ENCODE measurements at regions not wholly inside any gene's neighbourhood (a gene's known extent, or its start where the extent isn't known, plus 50 kb on each side); places are given as distances from the start of the nearest gene placed in this dataset.

DNA sequence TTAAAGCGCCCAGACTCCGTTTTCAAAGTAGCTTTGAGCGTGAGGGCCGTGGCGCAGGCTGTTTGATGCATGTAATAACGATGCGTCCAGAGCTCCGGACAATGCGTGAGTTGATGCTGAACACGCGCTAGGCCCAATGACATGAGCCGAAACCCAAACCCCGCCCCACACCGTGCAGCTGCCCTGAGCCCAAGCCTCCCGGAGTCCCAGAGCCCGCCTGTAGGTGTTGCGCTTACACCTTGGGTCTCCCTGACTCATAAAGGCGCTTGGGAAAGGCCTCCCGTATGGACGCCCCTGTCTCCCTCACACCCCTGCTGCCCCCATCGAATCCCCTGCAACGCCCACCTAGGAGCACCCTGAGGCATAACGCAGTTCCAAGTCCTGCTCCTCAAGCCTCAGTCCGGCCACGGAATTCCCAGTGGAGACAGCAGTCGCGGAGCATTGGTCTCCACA, 87.6 kb downstream of the ERMARD start:
- peak; percentile 11 for DNase-seq

DNA sequence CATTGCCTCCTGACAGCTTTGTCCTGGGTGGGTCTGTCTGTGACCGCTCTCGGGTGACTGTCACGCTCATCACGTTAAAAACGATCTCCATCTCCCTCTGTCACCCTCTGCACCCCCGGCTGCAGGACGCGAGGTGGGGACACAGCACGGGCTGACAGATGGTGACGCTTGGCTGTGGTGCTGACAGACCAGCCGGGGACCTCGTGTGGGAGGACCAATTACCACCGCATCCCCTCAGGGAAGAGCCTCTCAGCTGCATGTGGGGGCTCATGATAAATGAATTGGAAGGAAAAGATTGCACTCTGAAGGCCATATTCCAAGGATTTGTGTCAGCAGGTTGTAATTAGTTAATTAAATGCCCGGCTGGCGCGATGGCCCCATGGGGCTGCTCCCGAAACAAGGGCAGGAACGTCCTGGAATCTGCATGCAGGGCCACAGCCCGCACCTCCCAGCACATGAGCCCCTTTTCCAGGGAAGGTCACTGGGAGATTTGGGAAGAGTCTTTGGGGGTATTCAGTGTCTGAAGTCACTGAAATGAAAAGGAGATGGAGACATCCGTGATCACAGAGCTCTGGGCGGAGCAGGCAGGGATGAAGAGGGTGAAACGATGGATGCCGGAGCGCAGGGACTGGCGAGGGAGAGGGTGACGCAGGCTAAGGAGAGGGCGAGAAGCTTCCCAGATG, 87.1 kb downstream of the ERMARD start:
- DNase-seq = peak; percentile 10

DNA sequence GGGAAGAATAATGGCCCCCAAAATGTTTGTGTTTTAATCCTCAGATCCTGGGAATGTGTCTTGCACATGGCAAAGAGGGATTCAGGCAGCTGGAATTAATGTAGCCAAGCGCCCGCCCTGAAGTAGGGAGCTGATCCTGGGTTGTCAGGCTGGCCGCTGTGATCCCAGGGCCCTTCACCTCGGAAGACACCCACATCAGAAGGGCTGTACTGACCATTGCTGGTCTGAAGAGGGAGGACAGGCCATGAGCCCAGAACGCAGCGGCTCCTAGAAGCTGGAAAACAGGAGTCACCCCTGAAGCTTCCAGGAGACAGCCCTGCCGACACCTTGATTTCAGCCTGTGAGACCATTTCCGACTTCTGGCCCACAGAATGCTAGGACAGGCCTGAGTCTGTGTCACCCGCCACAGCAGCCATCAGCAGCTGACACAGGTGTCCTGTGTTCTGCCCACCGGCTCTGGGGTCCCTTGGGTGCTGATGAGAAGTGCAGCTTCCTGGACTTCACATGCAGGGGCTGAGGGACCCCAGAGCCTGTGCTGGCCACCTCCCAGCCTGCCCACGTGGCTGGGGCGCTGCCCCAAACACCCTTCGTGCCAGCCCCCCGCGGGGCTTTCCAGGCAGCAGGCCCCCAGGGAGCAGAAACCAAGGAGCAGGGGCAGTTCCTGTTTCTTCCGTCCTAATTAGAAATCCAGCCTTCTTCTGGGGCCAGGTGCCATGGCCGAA, 86.3 kb downstream of the ERMARD start:
- peak; percentile 38 for DNase-seq

DNA sequence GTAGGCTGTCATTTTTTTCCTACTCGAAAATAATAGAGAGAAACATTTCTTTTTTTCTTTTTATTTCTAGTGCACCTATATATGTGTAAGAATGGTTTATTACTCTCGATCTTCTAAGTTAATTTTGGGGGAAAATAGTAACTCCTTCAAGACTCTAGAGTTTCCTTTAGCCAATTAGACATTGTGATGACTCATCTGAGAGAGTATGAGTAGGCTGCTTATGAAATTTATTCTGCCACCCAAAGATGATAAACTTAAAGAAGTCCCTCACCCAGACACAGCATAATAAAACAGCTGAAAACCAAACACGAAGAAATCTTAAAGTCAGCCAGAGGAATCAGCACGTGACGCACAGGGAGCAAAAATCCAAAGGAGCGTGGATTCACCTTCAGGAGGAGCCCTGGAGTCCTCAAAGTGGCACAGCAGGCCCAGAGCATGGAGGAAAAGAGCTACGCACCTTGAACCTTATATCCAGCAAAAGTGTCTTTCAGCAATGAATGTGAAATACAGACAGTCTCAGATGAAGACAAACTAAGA, 81.9 kb downstream of the ERMARD start:
- no peak for DNase-seq

DNA sequence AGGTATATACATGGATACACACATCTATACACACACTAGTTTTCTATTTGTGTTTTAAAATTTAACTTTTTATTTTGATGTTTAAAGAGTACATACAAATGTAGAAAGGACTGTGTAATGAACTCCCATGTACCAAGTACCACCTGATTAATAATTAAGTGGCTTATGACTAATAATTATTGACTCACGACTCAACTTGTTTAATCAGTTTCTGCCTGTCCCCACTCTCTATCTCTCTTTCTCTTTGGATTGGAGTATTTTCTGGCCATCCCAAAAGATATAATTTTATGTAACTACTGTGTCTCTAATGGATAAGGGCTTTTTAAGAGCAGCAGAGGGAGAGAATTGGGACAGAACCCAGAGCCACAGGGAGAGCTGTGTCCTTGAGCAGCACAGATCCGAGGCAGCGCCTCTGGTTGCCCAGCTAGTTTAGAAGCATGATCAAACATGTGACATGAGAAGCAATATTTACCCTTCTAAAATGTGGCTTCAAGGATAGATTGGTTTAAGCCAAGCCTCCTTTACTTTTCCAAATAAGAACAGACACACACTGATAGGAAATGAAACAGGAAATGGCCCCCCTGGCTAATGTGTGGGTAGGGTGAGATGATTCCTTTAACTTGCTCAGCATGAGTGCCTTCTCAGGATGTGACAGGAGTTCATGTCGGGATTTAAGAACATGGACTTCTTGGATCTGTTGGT, 81.0 kb downstream of the ERMARD start:
- no peak for DNase-seq

DNA sequence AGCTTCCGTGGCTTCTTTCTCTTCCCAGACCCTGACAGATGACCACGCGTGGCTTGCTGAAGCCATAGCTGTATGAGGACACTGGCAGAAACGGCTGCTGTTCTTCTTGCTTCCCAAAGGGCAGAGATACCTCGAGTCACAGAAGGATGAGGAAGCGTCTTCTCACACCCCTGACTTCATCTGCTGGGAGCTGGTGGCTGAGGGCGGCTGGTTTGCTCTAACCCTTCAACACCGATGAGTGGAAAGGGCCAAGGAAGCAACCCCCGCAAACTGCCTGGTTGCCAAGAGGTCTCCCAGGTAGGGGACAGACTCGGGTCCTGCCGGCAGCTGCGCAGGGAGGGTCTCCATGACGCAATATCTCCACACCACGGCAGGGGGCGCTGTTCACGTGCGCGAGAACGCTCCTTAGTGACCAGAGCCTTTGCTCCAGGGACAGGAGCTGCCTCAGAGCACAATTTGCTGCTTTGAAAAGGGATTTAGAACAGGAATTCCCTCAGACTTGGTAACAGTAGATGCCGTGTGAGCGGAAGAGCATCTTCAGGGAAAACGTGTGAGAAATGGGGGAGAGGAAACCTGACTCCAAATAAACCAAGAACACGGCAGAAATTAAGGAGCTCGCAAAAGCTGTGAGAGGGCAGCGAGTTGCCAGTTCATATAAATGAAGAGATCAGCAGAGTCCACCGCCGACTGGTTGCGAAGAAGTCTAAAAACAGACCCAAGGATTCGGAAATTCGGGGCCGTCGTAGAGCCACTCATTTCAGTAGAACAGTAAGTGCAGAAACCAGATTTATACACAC, 80.2 kb downstream of the ERMARD start:
- DNase-seq = peak; percentile 89
